Nephron progenitor cell (in vitro differentiated cells): ENCODE measurements at regions not wholly inside any gene's neighbourhood (a gene's known extent, or its start where the extent isn't known, plus 50 kb on each side); places are given as distances from the start of the nearest gene placed in this dataset.

Source experiments
- DNase-seq: peaks from one replicate; pipeline ENCODE4 v3.0.0; 2021
- H3K27ac Mint-ChIP-seq: 2 replicates; pipeline ENCODE4 v1.8.0; 2021; ENCODE audit warnings: mild to moderate bottlenecking, moderate library complexity, mixed read lengths
- H3K27me3 Mint-ChIP-seq: 2 replicates; pipeline ENCODE4 v1.8.0; 2021; ENCODE audit warnings: mild to moderate bottlenecking, low read depth, mixed read lengths; ENCODE audit not compliant: poor library complexity
- H3K36me3 Mint-ChIP-seq: 2 replicates; pipeline ENCODE4 v1.8.0; 2021; ENCODE audit warnings: low read depth, mixed read lengths
- H3K4me1 Mint-ChIP-seq: 2 replicates; pipeline ENCODE4 v1.8.0; 2021; ENCODE audit warnings: mixed read lengths
- H3K4me3 Mint-ChIP-seq: 2 replicates; pipeline ENCODE4 v1.8.0; 2021; ENCODE audit warnings: mild to moderate bottlenecking, moderate library complexity, mixed read lengths
- H3K9me3 Mint-ChIP-seq: 2 replicates; pipeline ENCODE4 v1.8.0; 2021; ENCODE audit warnings: mild to moderate bottlenecking, moderate library complexity, mixed read lengths
- TF ChIP-seq, protein P1 (sequence below): fragments of 200-600 bp; sonication (generic); IDR thresholded peaks from 2 replicates; pipeline ENCODE4 v1.5.0; 2021; ENCODE audit warnings: antibody characterized with exemption

DNA sequence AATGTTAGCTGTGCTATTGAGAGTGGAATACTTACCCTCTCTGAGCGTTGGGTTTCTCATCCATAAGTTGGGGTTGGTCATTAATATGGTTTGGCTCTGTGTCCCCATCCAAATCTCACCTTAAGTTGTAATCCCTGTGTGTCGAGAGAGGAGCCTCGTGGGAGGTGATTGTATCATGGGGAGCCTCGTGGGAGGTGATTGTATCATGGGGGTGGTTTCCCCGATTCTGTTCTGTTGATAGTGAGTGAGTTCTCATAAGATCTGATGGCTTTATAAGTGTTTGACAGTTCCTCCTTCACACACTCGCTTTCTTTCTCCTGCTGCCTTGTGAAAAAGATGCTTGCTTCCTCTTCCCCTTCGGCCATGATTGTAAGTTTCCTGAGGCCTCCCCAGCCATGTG is 391.1 kb downstream of the FAM133A start:
- TF ChIP-seq, protein P1, sequence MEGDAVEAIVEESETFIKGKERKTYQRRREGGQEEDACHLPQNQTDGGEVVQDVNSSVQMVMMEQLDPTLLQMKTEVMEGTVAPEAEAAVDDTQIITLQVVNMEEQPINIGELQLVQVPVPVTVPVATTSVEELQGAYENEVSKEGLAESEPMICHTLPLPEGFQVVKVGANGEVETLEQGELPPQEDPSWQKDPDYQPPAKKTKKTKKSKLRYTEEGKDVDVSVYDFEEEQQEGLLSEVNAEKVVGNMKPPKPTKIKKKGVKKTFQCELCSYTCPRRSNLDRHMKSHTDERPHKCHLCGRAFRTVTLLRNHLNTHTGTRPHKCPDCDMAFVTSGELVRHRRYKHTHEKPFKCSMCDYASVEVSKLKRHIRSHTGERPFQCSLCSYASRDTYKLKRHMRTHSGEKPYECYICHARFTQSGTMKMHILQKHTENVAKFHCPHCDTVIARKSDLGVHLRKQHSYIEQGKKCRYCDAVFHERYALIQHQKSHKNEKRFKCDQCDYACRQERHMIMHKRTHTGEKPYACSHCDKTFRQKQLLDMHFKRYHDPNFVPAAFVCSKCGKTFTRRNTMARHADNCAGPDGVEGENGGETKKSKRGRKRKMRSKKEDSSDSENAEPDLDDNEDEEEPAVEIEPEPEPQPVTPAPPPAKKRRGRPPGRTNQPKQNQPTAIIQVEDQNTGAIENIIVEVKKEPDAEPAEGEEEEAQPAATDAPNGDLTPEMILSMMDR: no peak
- Mint-ChIP-seq H3K27me3 (peaks cover 2% of the 10 kb centered on the region), H3K9me3 (no peaks in the 10 kb centered on the region), H3K4me3 (no peak overlapping the region), H3K36me3 (no peaks in the 10 kb centered on the region), H3K27ac (no peak overlapping the region), H3K4me1 (peaks cover 7% of the 10 kb centered on the region)
- no peak for DNase-seq

DNA sequence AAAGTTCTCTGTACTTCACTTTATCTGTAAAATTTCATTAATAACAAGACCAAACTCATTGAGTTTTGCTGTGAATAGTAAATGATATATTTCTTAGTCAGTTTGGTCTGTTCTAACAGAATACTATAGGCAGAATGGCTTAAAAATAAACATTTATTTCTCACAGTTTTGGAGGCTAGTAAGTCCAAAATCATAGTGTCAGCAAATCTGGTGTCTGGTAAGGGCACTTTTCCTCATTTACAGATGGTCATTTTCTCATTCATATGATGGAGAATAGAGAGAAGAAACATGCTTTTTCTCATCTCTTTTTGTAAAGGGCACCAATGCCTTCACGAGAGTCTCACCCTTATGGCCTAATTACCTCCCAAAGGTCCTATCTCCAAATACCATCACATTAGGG is 415.1 kb downstream of the FAM133A start:
- H3K4me1 Mint-ChIP-seq: no peaks in the 10 kb centered on the region
- no peaks in the 10 kb centered on the region for H3K27me3 Mint-ChIP-seq
- DNase-seq: no peak
- H3K27ac Mint-ChIP-seq: no peak overlapping the region
- TF ChIP-seq, protein P1: no peak
- no peaks in the 10 kb centered on the region for H3K9me3 Mint-ChIP-seq
- no peaks in the 10 kb centered on the region for H3K36me3 Mint-ChIP-seq
- H3K4me3 Mint-ChIP-seq: no peak overlapping the region

DNA sequence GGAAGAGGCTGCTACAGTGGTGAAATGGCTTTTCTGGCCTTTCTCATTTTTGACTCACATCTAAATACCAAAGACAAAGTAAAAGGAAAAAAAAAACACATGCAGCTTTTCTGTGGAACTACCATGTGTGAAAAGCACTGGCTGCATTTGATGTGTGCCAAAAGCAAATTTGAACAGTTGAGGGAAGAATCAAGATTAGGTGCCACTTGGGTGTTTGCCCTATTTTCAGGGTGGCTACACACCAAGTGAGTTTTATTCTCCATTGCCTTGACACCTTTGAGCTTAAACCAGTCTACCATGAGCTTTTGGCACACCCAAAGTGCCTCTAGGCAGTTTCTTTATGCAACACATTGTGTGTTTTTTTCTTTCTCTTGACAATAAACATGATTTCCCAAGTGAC is 423.9 kb downstream of the FAM133A start:
- Mint-ChIP-seq H3K36me3 (no peaks in the 10 kb centered on the region), H3K4me3 (no peak overlapping the region), H3K27ac (no peak overlapping the region), H3K4me1 (no peaks in the 10 kb centered on the region), H3K9me3 (no peaks in the 10 kb centered on the region), H3K27me3 (peaks cover 3% of the 10 kb centered on the region)
- TF ChIP-seq, protein P1: no peak
- no peak for DNase-seq

DNA sequence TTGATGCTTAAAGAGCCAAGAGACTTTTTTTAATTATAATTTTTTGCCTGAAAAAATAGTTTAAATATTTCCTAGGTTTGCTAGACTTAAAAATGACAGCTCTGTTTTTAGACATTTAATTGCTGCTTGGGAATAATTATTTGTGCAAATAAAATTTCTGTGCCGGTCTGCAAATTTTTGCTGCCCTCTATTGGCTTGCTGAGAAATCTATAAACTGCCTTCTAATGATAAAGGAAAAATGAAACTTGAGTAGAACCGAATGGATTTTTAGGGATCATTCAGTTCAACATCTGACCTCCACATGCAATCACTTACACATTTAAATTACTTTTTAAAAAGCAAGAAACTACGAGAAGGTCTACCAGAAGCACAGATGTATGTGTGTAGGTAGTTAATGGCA is 434.0 kb downstream of the FAM133A start:
- TF ChIP-seq, protein P1: no peak
- Mint-ChIP-seq H3K4me1 (no peaks in the 10 kb centered on the region), H3K9me3 (no peaks in the 10 kb centered on the region), H3K36me3 (no peaks in the 10 kb centered on the region), H3K4me3 (no peak overlapping the region), H3K27me3 (no peaks in the 10 kb centered on the region), H3K27ac (no peak overlapping the region)
- no peak for DNase-seq

DNA sequence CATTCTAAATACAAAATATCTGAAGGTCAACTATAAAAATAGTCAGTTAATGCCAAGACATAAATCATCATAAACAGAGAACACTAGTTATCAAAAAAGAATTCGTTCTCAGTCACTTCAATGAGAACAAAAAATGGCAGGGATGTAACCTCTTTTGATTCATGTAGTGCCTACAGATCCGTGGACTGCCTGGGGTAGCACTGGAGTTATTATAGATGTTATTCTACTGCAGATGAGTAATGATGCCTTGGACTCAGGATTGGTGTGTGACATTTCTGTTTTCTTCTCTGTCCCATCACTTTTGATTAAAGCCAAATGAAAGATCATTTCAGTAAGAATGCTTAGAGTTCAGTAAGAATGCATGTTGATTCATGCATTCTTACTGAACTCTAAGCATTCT is 440.4 kb downstream of the FAM133A start:
- H3K27me3 Mint-ChIP-seq: peaks cover 3% of the 10 kb centered on the region
- no peaks in the 10 kb centered on the region for H3K9me3 Mint-ChIP-seq
- no peak overlapping the region for H3K27ac Mint-ChIP-seq
- no peaks in the 10 kb centered on the region for H3K36me3 Mint-ChIP-seq
- TF ChIP-seq, protein P1: no peak
- H3K4me1 Mint-ChIP-seq: no peaks in the 10 kb centered on the region
- DNase-seq: no peak
- no peak overlapping the region for H3K4me3 Mint-ChIP-seq

DNA sequence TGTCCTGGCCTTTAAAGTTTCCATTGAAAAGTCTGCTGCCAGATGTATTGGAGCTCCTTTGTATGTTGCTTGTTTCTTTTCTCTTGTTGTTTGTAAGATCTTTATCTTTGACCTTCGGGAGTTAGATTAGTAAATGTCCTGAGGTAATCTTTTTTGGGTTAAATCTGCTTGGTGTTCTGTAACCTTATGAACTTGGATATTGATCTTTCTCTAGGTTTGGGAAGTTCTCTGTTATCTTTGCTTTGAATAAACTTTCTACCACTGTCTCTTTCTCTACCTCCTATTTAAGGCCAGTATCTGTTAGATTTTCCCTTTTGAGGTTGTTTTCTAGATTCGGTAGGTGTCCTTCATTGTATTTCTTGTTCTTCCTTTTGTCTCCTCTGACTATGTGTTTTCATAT is 447.8 kb downstream of the FAM133A start:
- Mint-ChIP-seq H3K9me3 (no peaks in the 10 kb centered on the region), H3K36me3 (no peaks in the 10 kb centered on the region), H3K4me1 (no peaks in the 10 kb centered on the region), H3K27ac (no peak overlapping the region), H3K27me3 (no peaks in the 10 kb centered on the region), H3K4me3 (no peak overlapping the region)
- no peak for DNase-seq
- TF ChIP-seq, protein P1: no peak
